PC-9 (cell line): ENCODE measurements at regions not wholly inside any gene's neighbourhood (a gene's known extent, or its start where the extent isn't known, plus 50 kb on each side); places are given as distances from the start of the nearest gene placed in this dataset.

Experiments used
- BruUV-seq: library from RNA; stranded (reverse); fragments of 400-500 nt; replicated peaks from 2 replicates; lab custom pipeline; 2021; lab: Mats Ljungman, UMichigan
- CTCF ChIA-PET: fragments of 300-600 bp; sonication (Branson Sonifier 250); formaldehyde crosslinking; loops from one replicate; lab custom pipeline; 2022; ENCODE audit warnings: antibody characterized with exemption; lab: Charles Lee
- POLR2A ChIA-PET: fragments of 300-600 bp; sonication (Branson Sonifier 250); formaldehyde crosslinking; loops from one replicate; lab custom pipeline; 2022; ENCODE audit warnings: antibody characterized with exemption; ENCODE audit not compliant: unreplicated experiment; lab: Charles Lee
- DNase-seq, 2 experiments: peaks; one replicate each; pipeline versions ENCODE4 v3.0.0 to v3.0.0-alpha.2; 2015 to 2022; ENCODE audit warnings: mixed read lengths in 1 of 2
- H2AFZ ChIP-seq: fragments of 200-600 bp; sonication (generic); 2 replicates; pipeline ENCODE4 v1.8.1; 2017; ENCODE audit warnings: antibody characterized with exemption
- H3F3A ChIP-seq: fragments of 200-600 bp; sonication (generic); 2 replicates; pipeline ENCODE4 v1.8.1; 2017; ENCODE audit warnings: antibody characterized with exemption, mild to moderate bottlenecking, low read depth; ENCODE audit not compliant: insufficient read depth
- H3K27ac ChIP-seq: fragments of 200-600 bp; sonication (generic); 2 replicates; pipeline ENCODE4 v1.6.1; 2016; ENCODE audit warnings: mixed run types
- H3K27me3 ChIP-seq: fragments of 200-600 bp; sonication (generic); 2 replicates; pipeline ENCODE4 v1.6.1; 2016; ENCODE audit warnings: low read depth, mixed run types; ENCODE audit not compliant: insufficient read depth
- H3K36me3 ChIP-seq: fragments of 200-600 bp; sonication (generic); 2 replicates; pipeline ENCODE4 v1.6.1; 2016; ENCODE audit warnings: low read depth, mixed run types
- H3K4me1 ChIP-seq: fragments of 200-600 bp; sonication (generic); replicated peaks from 2 replicates; pipeline ENCODE4 v1.6.1; 2016; ENCODE audit warnings: mixed run types; ENCODE audit not compliant: insufficient read depth
- H3K4me2 ChIP-seq: fragments of 200-600 bp; sonication (generic); 2 replicates; pipeline ENCODE4 v1.6.1; 2017; ENCODE audit warnings: mixed run types
- H3K4me3 ChIP-seq: fragments of 200-600 bp; sonication (generic); 2 replicates; pipeline ENCODE4 v1.6.1; 2016; ENCODE audit warnings: mixed run types
- H3K79me2 ChIP-seq: fragments of 200-600 bp; sonication (generic); 2 replicates; pipeline ENCODE4 v1.6.1; 2017; ENCODE audit warnings: low read depth, mixed run types
- H3K9me2 ChIP-seq: fragments of 200-600 bp; sonication (generic); 2 replicates; pipeline ENCODE4 v1.8.1; 2017; ENCODE audit warnings: mild to moderate bottlenecking; ENCODE audit not compliant: insufficient read depth
- H3K9me3 ChIP-seq: fragments of 200-600 bp; sonication (generic); 2 replicates; pipeline ENCODE4 v1.8.1; 2016; ENCODE audit warnings: low read depth; ENCODE audit not compliant: insufficient read depth
- H4K20me1 ChIP-seq: fragments of 200-600 bp; sonication (generic); 2 replicates; pipeline ENCODE4 v1.8.1; 2017; ENCODE audit not compliant: insufficient read depth
- EZH2 ChIP-seq: fragments of 200-600 bp; sonication (generic); IDR thresholded peaks from 2 replicates; pipeline ENCODE4 v1.8.0; 2017; ENCODE audit warnings: antibody characterized with exemption, low read depth
- intact Hi-C: fragments of 100-400 bp; cut with micrococcal nuclease; formaldehyde crosslinking; loops from one replicate; pipeline ENCODE4 v1.10.0; 2022; ENCODE audit not compliant: unreplicated experiment
- TF ChIP-seq, protein P1 (sequence below): fragments of 200-600 bp; sonication (generic); conservative IDR thresholded peaks from 2 replicates; pipeline ENCODE4 v1.6.1; 2017; ENCODE audit warnings: mixed run types, antibody characterized with exemption, mild to moderate bottlenecking, moderate library complexity

DNA sequence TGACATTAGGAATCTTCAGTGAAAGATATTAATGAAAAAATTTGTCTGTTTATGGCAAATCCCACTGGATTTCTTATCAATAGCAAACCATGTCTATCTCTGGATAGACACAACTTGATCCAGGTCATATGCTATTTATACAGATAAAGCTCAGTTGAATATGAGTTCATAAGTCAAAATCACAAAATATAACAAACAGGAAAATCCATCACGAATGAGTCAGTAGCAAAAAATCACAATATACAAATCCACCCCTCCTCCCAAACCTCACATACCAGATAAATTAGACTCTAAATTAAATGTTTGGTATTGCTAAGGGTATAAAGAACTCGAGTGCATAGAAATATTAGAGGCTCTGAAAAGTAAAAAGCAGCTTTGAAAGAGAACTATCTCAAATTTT is 420.5 kb downstream of the TLL1 start:
- Histone ChIP-seq H3K27ac (no peak overlapping the region), H3K9me3 (no peaks in the 10 kb centered on the region), H3F3A (no peaks in the 10 kb centered on the region), H3K79me2 (no peaks in the 10 kb centered on the region), H3K4me3 (no peak overlapping the region), H3K4me1 (no peaks in the 10 kb centered on the region), H2AFZ (no peak overlapping the region), H3K9me2 (no peaks in the 10 kb centered on the region), H3K4me2 (no peak overlapping the region), H3K36me3 (no peaks in the 10 kb centered on the region), H4K20me1 (no peaks in the 10 kb centered on the region), H3K27me3 (no peaks in the 10 kb centered on the region)
- ChIA-PET POLR2A (no interaction called here), CTCF (no interaction called here)
- intact Hi-C loops, result no loop called here
- no peak for TF ChIP-seq EZH2
- TF ChIP-seq, protein P1, sequence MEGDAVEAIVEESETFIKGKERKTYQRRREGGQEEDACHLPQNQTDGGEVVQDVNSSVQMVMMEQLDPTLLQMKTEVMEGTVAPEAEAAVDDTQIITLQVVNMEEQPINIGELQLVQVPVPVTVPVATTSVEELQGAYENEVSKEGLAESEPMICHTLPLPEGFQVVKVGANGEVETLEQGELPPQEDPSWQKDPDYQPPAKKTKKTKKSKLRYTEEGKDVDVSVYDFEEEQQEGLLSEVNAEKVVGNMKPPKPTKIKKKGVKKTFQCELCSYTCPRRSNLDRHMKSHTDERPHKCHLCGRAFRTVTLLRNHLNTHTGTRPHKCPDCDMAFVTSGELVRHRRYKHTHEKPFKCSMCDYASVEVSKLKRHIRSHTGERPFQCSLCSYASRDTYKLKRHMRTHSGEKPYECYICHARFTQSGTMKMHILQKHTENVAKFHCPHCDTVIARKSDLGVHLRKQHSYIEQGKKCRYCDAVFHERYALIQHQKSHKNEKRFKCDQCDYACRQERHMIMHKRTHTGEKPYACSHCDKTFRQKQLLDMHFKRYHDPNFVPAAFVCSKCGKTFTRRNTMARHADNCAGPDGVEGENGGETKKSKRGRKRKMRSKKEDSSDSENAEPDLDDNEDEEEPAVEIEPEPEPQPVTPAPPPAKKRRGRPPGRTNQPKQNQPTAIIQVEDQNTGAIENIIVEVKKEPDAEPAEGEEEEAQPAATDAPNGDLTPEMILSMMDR, result no peak
- no TSS peak for BruUV-seq
- DNase-seq, result no peak

DNA sequence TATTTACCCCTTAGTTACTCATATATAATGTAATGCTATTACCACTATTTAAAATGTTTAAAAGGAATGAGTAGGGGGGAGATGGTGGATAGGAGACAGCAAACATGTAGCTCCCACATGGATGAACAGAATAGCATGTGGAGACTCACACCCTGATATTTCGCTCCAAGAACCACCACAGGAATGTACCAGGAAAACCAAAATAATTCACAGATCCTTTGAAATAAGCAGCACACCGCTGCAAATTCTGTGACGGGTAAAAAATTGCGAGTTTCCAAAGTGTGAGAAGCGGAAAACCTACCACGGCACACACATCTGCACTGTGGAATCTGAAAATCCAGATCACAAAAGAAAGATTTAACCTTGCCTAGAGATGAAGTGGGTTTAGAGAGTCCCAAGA is 428.2 kb downstream of the TLL1 start:
- Histone ChIP-seq H3K36me3 (no peaks in the 10 kb centered on the region), H3K4me2 (no peak overlapping the region), H3K9me2 (no peaks in the 10 kb centered on the region), H3K9me3 (no peaks in the 10 kb centered on the region), H4K20me1 (no peaks in the 10 kb centered on the region), H3K4me3 (no peak overlapping the region), H3K27me3 (no peaks in the 10 kb centered on the region), H3F3A (no peaks in the 10 kb centered on the region), H3K27ac (no peak overlapping the region), H3K79me2 (no peaks in the 10 kb centered on the region), H3K4me1 (no peaks in the 10 kb centered on the region), H2AFZ (no peak overlapping the region)
- intact Hi-C loops, result no loop called here
- POLR2A ChIA-PET, result no interaction called here
- CTCF ChIA-PET, result no interaction called here
- no peak for TF ChIP-seq EZH2
- TF ChIP-seq, protein P1, result no peak
- no peak for DNase-seq
- no TSS peak for BruUV-seq

DNA sequence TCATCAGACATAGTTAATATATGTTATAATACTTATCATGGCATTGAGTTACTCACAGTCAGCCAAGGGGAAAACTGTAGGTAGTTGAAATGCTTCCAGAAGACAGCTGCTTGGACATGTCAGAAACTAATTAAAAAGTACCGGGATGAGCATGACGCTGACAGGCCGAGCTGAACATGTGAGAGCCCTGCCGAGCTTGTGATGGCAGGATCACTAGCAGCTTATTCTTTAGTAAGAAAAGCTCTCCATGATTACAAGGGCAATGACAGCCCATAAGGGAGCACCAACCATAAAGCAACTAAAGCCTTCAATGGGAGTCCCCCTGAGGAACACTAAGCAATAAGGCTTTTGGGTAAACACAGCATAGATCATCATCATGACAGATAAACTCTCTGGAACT is 435.6 kb downstream of the TLL1 start:
- no peak overlapping the region for H2AFZ ChIP-seq

More for the DNA sequence above, 435.6 kb downstream of the TLL1 start:
- H3K4me2 ChIP-seq, result no peak overlapping the region
- CTCF ChIA-PET, result no interaction called here
- no peak for DNase-seq
- H3F3A ChIP-seq, result no peaks in the 10 kb centered on the region
- H3K4me3 ChIP-seq, result no peak overlapping the region
- no peaks in the 10 kb centered on the region for H4K20me1 ChIP-seq
- H3K27ac ChIP-seq, result no peak overlapping the region
- no peaks in the 10 kb centered on the region for H3K36me3 ChIP-seq
- no peaks in the 10 kb centered on the region for H3K79me2 ChIP-seq
- POLR2A ChIA-PET, result no interaction called here
- H3K27me3 ChIP-seq, result no peaks in the 10 kb centered on the region
- no peaks in the 10 kb centered on the region for H3K9me3 ChIP-seq
- intact Hi-C loops, result no loop called here
- H3K4me1 ChIP-seq, result no peaks in the 10 kb centered on the region
- no TSS peak for BruUV-seq
- no peaks in the 10 kb centered on the region for H3K9me2 ChIP-seq
- TF ChIP-seq, protein P1, result no peak
- no peak for TF ChIP-seq EZH2
